IMR-90 (cell line): ENCODE measurements at regions not wholly inside any gene's neighbourhood (a gene's known extent, or its start where the extent isn't known, plus 50 kb on each side); places are given as distances from the start of the nearest gene placed in this dataset.

ENCODE experiments used
- ATAC-seq: fragments of 200-7000 bp; cut with Tn5 transposase; 2 replicates; pipeline ENCODE4 v1.9.1; 2020; ENCODE audit warnings: low read depth, mild to moderate bottlenecking, moderate library complexity
- BruUV-seq: library from RNA; stranded (reverse); fragments of 400-500 nt; replicated peaks from 2 replicates; lab custom pipeline; 2021; lab: Mats Ljungman, UMichigan
- CTCF ChIA-PET: fragments of 300-600 bp; formaldehyde crosslinking; extraction: SDS; loops from one replicate; lab custom pipeline; 2021; ENCODE audit warnings: antibody characterized with exemption; lab: Yijun Ruan, JAX
- POLR2A ChIA-PET: fragments of 300-600 bp; sonication (Branson Sonifier 250); formaldehyde crosslinking; loops from one replicate; lab custom pipeline; 2022; ENCODE audit warnings: antibody characterized with exemption; ENCODE audit not compliant: unreplicated experiment; lab: Charles Lee
- DNase-seq: peaks from one replicate; pipeline ENCODE4 v3.0.0; 2013
- H2AFZ ChIP-seq: replicated peaks from 2 replicates; pipeline ENCODE3; 2013; ENCODE audit warnings: low read length, mild to moderate bottlenecking; ENCODE audit not compliant: poor library complexity
- H2AK5ac ChIP-seq: 2 replicates; pipeline ENCODE4 v1.6.1; 2013; ENCODE audit warnings: low read depth, low read length, inconsistent platforms
- H2AK9ac ChIP-seq: replicated peaks from 2 replicates; pipeline ENCODE3; 2013; ENCODE audit warnings: mild to moderate bottlenecking, low read depth, low read length, moderate library complexity; ENCODE audit not compliant: poor library complexity
- H2BK120ac ChIP-seq: 2 replicates; pipeline ENCODE4 v1.6.1; 2013; ENCODE audit warnings: low read depth, low read length, inconsistent platforms
- H2BK15ac ChIP-seq: 3 replicates; pipeline ENCODE4 v1.6.1; 2013; ENCODE audit warnings: low read depth, low read length, inconsistent platforms
- H2BK20ac ChIP-seq: 2 replicates; pipeline ENCODE4 v1.6.1; 2013; ENCODE audit warnings: low read depth, mild to moderate bottlenecking, inconsistent platforms, low read length, moderate library complexity
- H2BK5ac ChIP-seq: 2 replicates; pipeline ENCODE4 v1.6.1; 2013; ENCODE audit warnings: mild to moderate bottlenecking, low read depth, low read length, inconsistent platforms; ENCODE audit not compliant: poor library complexity, severe bottlenecking
- H3K14ac ChIP-seq: replicated peaks from 2 replicates; pipeline ENCODE4 v1.6.1; 2013; ENCODE audit warnings: low read depth, low read length, inconsistent platforms
- H3K18ac ChIP-seq: 2 replicates; pipeline ENCODE4 v1.6.1; 2013; ENCODE audit warnings: low read depth, low read length, control low read depth
- H3K23ac ChIP-seq: 2 replicates; pipeline ENCODE4 v1.6.1; 2013; ENCODE audit warnings: low read depth, low read length, inconsistent platforms
- H3K27ac ChIP-seq: 2 replicates; pipeline ENCODE4 v1.5.1; 2013; ENCODE audit warnings: mild to moderate bottlenecking, control low read depth, low read length; ENCODE audit not compliant: insufficient read depth
- H3K27me3 ChIP-seq: 2 replicates; pipeline ENCODE4 v1.6.1; 2013; ENCODE audit warnings: low read length; ENCODE audit not compliant: control insufficient read depth, insufficient read depth
- H3K36me3 ChIP-seq: 2 replicates; pipeline ENCODE4 v1.6.1; 2013; ENCODE audit warnings: low read length, mixed read lengths; ENCODE audit not compliant: control insufficient read depth, insufficient read depth
- H3K4ac ChIP-seq: 2 replicates; pipeline ENCODE4 v1.6.1; 2013; ENCODE audit warnings: low read depth, low read length, inconsistent platforms
- H3K4me1 ChIP-seq: 2 replicates; pipeline ENCODE4 v1.6.1; 2013; ENCODE audit warnings: low read length, mixed read lengths; ENCODE audit not compliant: control insufficient read depth, insufficient read depth
- H3K4me2 ChIP-seq: 2 replicates; pipeline ENCODE4 v1.6.1; 2013; ENCODE audit warnings: low read depth, mild to moderate bottlenecking, control low read depth, low read length, moderate library complexity
- H3K4me3 ChIP-seq: 2 replicates; pipeline ENCODE4 v1.5.1; 2013; ENCODE audit warnings: low read depth, mild to moderate bottlenecking, control low read depth, low read length, moderate library complexity; ENCODE audit not compliant: insufficient read depth
- H3K56ac ChIP-seq: 2 replicates; pipeline ENCODE4 v1.6.1; 2013; ENCODE audit warnings: low read length, inconsistent platforms; ENCODE audit not compliant: insufficient read depth; ENCODE audit errors: extremely low read depth
- H3K79me1 ChIP-seq, 2 experiments: 2 replicates each; pipeline ENCODE4 v1.6.1; 2013; ENCODE audit warnings: low read length in 2 of 2, inconsistent platforms in 1 of 2, low read depth in 1 of 2
- H3K9ac ChIP-seq: 2 replicates; pipeline ENCODE4 v1.6.1; 2013; ENCODE audit warnings: low read depth, low read length, control low read depth
- H3K9me1 ChIP-seq: 2 replicates; pipeline ENCODE4 v1.6.1; 2013; ENCODE audit warnings: low read length, inconsistent platforms; ENCODE audit not compliant: insufficient read depth
- H3K9me3 ChIP-seq: 2 replicates; pipeline ENCODE4 v1.6.1; 2013; ENCODE audit warnings: low read length; ENCODE audit not compliant: control insufficient read depth, insufficient read depth
- H4K20me1 ChIP-seq: 2 replicates; pipeline ENCODE4 v1.6.1; 2013; ENCODE audit warnings: low read length, inconsistent platforms; ENCODE audit not compliant: insufficient read depth
- H4K5ac ChIP-seq: 2 replicates; pipeline ENCODE4 v1.6.1; 2013; ENCODE audit warnings: mild to moderate bottlenecking, low read depth, low read length, control low read depth
- H4K8ac ChIP-seq, 2 experiments: 2 replicates each; pipeline ENCODE4 v1.6.1; 2013; ENCODE audit warnings: low read depth in 2 of 2, low read length in 2 of 2, control low read depth in 1 of 2, inconsistent platforms in 1 of 2
- H4K91ac ChIP-seq: 2 replicates; pipeline ENCODE4 v1.6.1; 2013; ENCODE audit warnings: low read depth, low read length, inconsistent platforms; ENCODE audit not compliant: insufficient read depth
- CEBPB ChIP-seq: IDR thresholded peaks from 2 replicates; pipeline ENCODE4 v1.6.1; 2012; ENCODE audit warnings: low read depth, low read length, improper control_type of control experiment
- MAFK ChIP-seq: IDR thresholded peaks from 2 replicates; pipeline ENCODE4 v1.6.1; 2012; ENCODE audit warnings: low read depth, low read length, improper control_type of control experiment
- MXI1 ChIP-seq: IDR thresholded peaks from 2 replicates; pipeline ENCODE4 v1.6.1; 2012; ENCODE audit warnings: low read depth, mild to moderate bottlenecking, low read length, moderate library complexity, borderline replicate concordance
- SMC3 ChIP-seq: fragments of 150-350 bp; IDR thresholded peaks from 2 replicates; pipeline ENCODE4 v1.6.1; 2016; ENCODE audit warnings: low read depth, mild to moderate bottlenecking, antibody characterized with exemption, low read length, moderate library complexity
- WGBS, 2 experiments: methylation state at CpG; one replicate each; pipeline versions ENCODE4 v1.1.5 to v1.1.7; 2013; ENCODE audit warnings: missing lambda C conversion rate in 2 of 2; ENCODE audit not compliant: insufficient read length in 1 of 2; ENCODE audit errors: extremely low coverage in 2 of 2; 5-methylcytosine and 5-hydroxymethylcytosine counted together
- dilution Hi-C: fragments of 300-500 bp; cut with HindIII; formaldehyde crosslinking; loops from one replicate; pipeline ENCODE4 v1.14.3; 2018; ENCODE audit warnings: low sequenced_read_pairs; ENCODE audit not compliant: unreplicated experiment
- in situ Hi-C: fragments of 300-500 bp; cut with MboI; formaldehyde crosslinking; loops from 3 replicates; pipeline ENCODE4 v1.14.3; 2019; ENCODE audit warnings: low sequenced_read_pairs, inconsistent platforms, mixed read lengths
- intact Hi-C: fragments of 100-400 bp; cut with micrococcal nuclease; formaldehyde crosslinking; loops from 2 replicates; pipeline ENCODE4 v1.10.0; 2022

- in situ Hi-C loops (no loop called here), dilution Hi-C loops (no loop called here), intact Hi-C loops (no loop called here)
- H3K9ac ChIP-seq = no peak overlapping the region
- no peak overlapping the region for H2AFZ ChIP-seq
- no peak overlapping the region for H3K4me2 ChIP-seq
- TF ChIP-seq CEBPB = no peak
- peak; percentile 54; the same call in 1 of the 2 replicates for TF ChIP-seq MAFK
- no peak for TF ChIP-seq SMC3
- no peak for TF ChIP-seq MXI1
- H2BK15ac ChIP-seq = no peak overlapping the region
- no peak overlapping the region for H3K56ac ChIP-seq
- no peak overlapping the region for H3K18ac ChIP-seq
- no peaks in the 10 kb centered on the region for H4K20me1 ChIP-seq
- H3K14ac ChIP-seq = no peak overlapping the region
- H4K8ac ChIP-seq = no peak overlapping the region
- ChIA-PET POLR2A (no interaction called here), CTCF (interaction anchor here (0.6 kb wide), 1 partner anchor 16 kb away, joined by 3 read pairs; no protein-coding TSS in a partner anchor)
- WGBS, 2 experiments = no CpG with 5 or more reads among the region's 5 CpGs
- H3K27ac ChIP-seq = no peak overlapping the region
- no peaks in the 10 kb centered on the region for H3K9me3 ChIP-seq
- H3K4me3 ChIP-seq = no peak overlapping the region
- no peak overlapping the region for H2AK5ac ChIP-seq
- H3K79me1 ChIP-seq = no peaks in the 10 kb centered on the region
- H2BK20ac ChIP-seq = no peak overlapping the region
- no peak overlapping the region for H3K4ac ChIP-seq
- no peaks in the 10 kb centered on the region for H3K9me1 ChIP-seq
- no peak overlapping the region for H2AK9ac ChIP-seq
- H2BK5ac ChIP-seq = no peak overlapping the region
- ATAC-seq (no peak), DNase-seq (no peak)
- H2BK120ac ChIP-seq = no peak overlapping the region
- no peak overlapping the region for H4K5ac ChIP-seq
- H3K4me1 ChIP-seq = no peaks in the 10 kb centered on the region
- H3K23ac ChIP-seq = no peak overlapping the region
- no peaks in the 10 kb centered on the region for H3K27me3 ChIP-seq
- H3K36me3 ChIP-seq = no peaks in the 10 kb centered on the region
- BruUV-seq = no TSS peak
- no peak overlapping the region for H4K91ac ChIP-seq
These were observed 171.8 kb upstream of the PIK3C3 start for GRCh38 chr18:41783065-41783818.
